GM19324 (cell line): ENCODE measurements at regions not wholly inside any gene's neighbourhood (a gene's known extent, or its start where the extent isn't known, plus 50 kb on each side); places are given as distances from the start of the nearest gene placed in this dataset.

Source experiments
- ATAC-seq: cut with Tn5 transposase; IDR thresholded peaks from one replicate; pipeline ENCODE4 v1.9.1; 2021; ENCODE audit warnings: mild to moderate bottlenecking, moderate library complexity; ENCODE audit not compliant: unreplicated experiment, low FRiP score

- ATAC-seq: no peak
These were observed 92.7 kb downstream of the PCSK1 start for GRCh38 chr5:96340357-96340756.

GRCh38 chr5:96339862-96340261, 93.2 kb downstream of the PCSK1 start:
- ATAC-seq: no peak

GRCh38 chr5:96338624-96339415, 94.2 kb downstream of the PCSK1 start:
- ATAC-seq: no peak

GRCh38 chr5:96338091-96338490, 95.0 kb downstream of the PCSK1 start:
- ATAC-seq: peak; percentile 42

- no peak for ATAC-seq
These were observed 95.8 kb downstream of the PCSK1 start for GRCh38 chr5:96337048-96337781.

- peak; percentile 45 for ATAC-seq
These were observed 96.6 kb downstream of the PCSK1 start for GRCh38 chr5:96336351-96336985.

- ATAC-seq: no peak
These were observed 97.2 kb downstream of the PCSK1 start for GRCh38 chr5:96335873-96336272.

GRCh38 chr5:96333391-96333790, 99.7 kb downstream of the PCSK1 start:
- ATAC-seq: no peak

GRCh38 chr5:96332535-96333366, 100.3 kb downstream of the PCSK1 start:
- ATAC-seq: no peak

GRCh38 chr5:96331681-96332361, 101.2 kb downstream of the PCSK1 start:
- ATAC-seq: no peak

GRCh38 chr5:96331210-96331609, 101.8 kb downstream of the PCSK1 start:
- ATAC-seq: no peak

GRCh38 chr5:96330530-96331140, 102.4 kb downstream of the PCSK1 start:
- ATAC-seq: no peak

- no peak for ATAC-seq
These were observed 103.0 kb downstream of the PCSK1 start for GRCh38 chr5:96329886-96330529.

GRCh38 chr5:96329289-96329688, 103.8 kb downstream of the PCSK1 start:
- ATAC-seq: no peak

- ATAC-seq: no peak
These were observed 105.3 kb downstream of the PCSK1 start for GRCh38 chr5:96327722-96328121.

GRCh38 chr5:96326902-96327301, 106.1 kb downstream of the PCSK1 start:
- ATAC-seq: no peak

- ATAC-seq: no peak
These were observed 108.3 kb downstream of the PCSK1 start for GRCh38 chr5:96324708-96325107.

- no peak for ATAC-seq
These were observed 110.2 kb downstream of the PCSK1 start for GRCh38 chr5:96322865-96323264.

- ATAC-seq: no peak
These were observed 110.8 kb downstream of the PCSK1 start for GRCh38 chr5:96322217-96322616.
